ENCODE measurements at regions not wholly inside any gene's neighbourhood (a gene's known extent, or its start where the extent isn't known, plus 50 kb on each side); places are given as distances from the start of the nearest gene placed in this dataset.

DNA sequence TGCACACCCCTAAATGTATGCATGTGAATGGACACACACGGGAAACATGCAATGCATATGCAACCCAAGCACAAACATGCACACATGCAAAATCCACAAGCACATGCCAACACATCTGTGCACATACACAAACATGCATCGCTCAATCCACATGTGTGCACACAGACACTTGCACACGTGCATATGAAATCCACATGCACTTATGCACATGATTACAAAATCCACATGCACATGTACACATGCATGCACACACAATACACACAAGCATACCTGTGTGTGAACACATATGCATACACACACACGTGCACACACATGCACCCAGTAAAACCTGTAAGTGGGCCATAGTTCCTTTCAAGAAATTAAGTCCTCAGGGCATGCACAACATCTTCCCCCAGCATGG lies 256.8 kb upstream of the USP9Y start:
- TF ChIP-seq, protein P1, sequence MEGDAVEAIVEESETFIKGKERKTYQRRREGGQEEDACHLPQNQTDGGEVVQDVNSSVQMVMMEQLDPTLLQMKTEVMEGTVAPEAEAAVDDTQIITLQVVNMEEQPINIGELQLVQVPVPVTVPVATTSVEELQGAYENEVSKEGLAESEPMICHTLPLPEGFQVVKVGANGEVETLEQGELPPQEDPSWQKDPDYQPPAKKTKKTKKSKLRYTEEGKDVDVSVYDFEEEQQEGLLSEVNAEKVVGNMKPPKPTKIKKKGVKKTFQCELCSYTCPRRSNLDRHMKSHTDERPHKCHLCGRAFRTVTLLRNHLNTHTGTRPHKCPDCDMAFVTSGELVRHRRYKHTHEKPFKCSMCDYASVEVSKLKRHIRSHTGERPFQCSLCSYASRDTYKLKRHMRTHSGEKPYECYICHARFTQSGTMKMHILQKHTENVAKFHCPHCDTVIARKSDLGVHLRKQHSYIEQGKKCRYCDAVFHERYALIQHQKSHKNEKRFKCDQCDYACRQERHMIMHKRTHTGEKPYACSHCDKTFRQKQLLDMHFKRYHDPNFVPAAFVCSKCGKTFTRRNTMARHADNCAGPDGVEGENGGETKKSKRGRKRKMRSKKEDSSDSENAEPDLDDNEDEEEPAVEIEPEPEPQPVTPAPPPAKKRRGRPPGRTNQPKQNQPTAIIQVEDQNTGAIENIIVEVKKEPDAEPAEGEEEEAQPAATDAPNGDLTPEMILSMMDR (conservative IDR thresholded peaks at IDR 0.05; ENCODE audit: low read depth, low read length): no peak
- TF ChIP-seq EZH2phosphoT487 (IDR thresholded peaks at IDR 0.05; ENCODE audit: borderline replicate concordance, low read length) (no peak), EZH2 (IDR thresholded peaks at IDR 0.05; ENCODE audit: low read length, unreplicated experiment) (no peak)

Measured in PC-3 (cell line).